Adrenal gland (tissue), 5 donors: ENCODE measurements at regions not wholly inside any gene's neighbourhood (a gene's known extent, or its start where the extent isn't known, plus 50 kb on each side); places are given as distances from the start of the nearest gene placed in this dataset.

Experiments used
- POLR2A ChIP-seq, 2 donors: fragments of 450-650 bp; IDR thresholded peaks; one replicate each; pipeline ENCODE4 v1.6.1; 2017; ENCODE audit warnings: antibody characterized with exemption in 2 of 2, mild to moderate bottlenecking in 2 of 2, moderate library complexity in 1 of 2
- TF ChIP-seq, protein P1 (sequence below), 6 experiments: fragments of 450-650 bp in 4 of 6; fragments of 200-600 bp in 2 of 6; sonication (generic) in 1 of 6; IDR thresholded peaks; 1 replicate in 5 of 6; 2 replicates in 1 of 6; pipeline versions ENCODE4 v1.5.1 to v1.8.0; 2016 to 2021; ENCODE audit warnings: antibody characterized with exemption in 6 of 6, mild to moderate bottlenecking in 2 of 6, moderate library complexity in 1 of 6
- donor health status: DM: no; HTN: no; CAD: no.

DNA sequence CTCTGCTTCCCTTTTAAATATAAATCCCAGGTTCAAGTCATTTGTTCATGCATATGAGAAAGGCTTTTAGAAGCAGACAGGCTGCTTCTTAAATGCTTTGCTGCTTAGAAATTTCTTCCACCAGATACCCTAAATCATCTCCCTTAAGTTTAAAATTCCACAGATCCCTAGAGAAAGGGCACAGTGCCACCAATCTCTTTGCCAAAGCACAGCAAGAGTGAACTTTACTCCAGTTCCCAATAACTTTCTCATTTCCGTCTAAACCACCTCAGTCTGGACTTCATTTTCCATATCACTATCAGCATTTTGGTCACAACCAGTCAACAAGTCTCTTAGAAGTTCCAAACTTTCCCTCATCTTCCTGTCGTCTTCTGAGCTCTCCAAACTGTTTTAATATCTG is 679.8 kb upstream of the FTMT start:
- TF ChIP-seq, protein P1, sequence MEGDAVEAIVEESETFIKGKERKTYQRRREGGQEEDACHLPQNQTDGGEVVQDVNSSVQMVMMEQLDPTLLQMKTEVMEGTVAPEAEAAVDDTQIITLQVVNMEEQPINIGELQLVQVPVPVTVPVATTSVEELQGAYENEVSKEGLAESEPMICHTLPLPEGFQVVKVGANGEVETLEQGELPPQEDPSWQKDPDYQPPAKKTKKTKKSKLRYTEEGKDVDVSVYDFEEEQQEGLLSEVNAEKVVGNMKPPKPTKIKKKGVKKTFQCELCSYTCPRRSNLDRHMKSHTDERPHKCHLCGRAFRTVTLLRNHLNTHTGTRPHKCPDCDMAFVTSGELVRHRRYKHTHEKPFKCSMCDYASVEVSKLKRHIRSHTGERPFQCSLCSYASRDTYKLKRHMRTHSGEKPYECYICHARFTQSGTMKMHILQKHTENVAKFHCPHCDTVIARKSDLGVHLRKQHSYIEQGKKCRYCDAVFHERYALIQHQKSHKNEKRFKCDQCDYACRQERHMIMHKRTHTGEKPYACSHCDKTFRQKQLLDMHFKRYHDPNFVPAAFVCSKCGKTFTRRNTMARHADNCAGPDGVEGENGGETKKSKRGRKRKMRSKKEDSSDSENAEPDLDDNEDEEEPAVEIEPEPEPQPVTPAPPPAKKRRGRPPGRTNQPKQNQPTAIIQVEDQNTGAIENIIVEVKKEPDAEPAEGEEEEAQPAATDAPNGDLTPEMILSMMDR (IDR thresholded peaks at IDR 0.05) = no peak
- TF ChIP-seq POLR2A (IDR thresholded peaks at IDR 0.05) = no peak
